OCI-M1 (cell line): ENCODE measurements at regions not wholly inside any gene's neighbourhood (a gene's known extent, or its start where the extent isn't known, plus 50 kb on each side); places are given as distances from the start of the nearest gene placed in this dataset.

Experiments
- DNase-seq: peaks from one replicate; lab custom pipeline; 2025; lab: John Stamatoyannopoulos, UW

- DNase-seq = no peak
Observed at GRCh38 chr6:138607478-138608433, 108.5 kb upstream of the NHSL1 start.

- DNase-seq = no peak
Observed at GRCh38 chr6:138608896-138609295, 109.6 kb upstream of the NHSL1 start.

- no peak for DNase-seq
Observed at GRCh38 chr6:138609801-138610430, 110.6 kb upstream of the NHSL1 start.

GRCh38 chr6:138610816-138611215 is 111.5 kb upstream of the NHSL1 start:
- no peak for DNase-seq

- no peak for DNase-seq
Observed at GRCh38 chr6:138614151-138614550, 114.9 kb upstream of the NHSL1 start.

GRCh38 chr6:138618168-138618567 is 118.9 kb upstream of the NHSL1 start:
- no peak for DNase-seq

- no peak for DNase-seq
Observed at GRCh38 chr6:138620630-138621029, 121.3 kb upstream of the NHSL1 start.

GRCh38 chr6:138622967-138623366 is 123.7 kb upstream of the NHSL1 start:
- DNase-seq = no peak

- DNase-seq = no peak
Observed at GRCh38 chr6:138631566-138631965, 132.3 kb upstream of the NHSL1 start.

- DNase-seq = no peak
Observed at GRCh38 chr6:138637822-138638221, 135.7 kb upstream of the CCDC28A start.

GRCh38 chr6:138638604-138639003 is 135.0 kb upstream of the CCDC28A start:
- no peak for DNase-seq

GRCh38 chr6:138640028-138640427 is 133.5 kb upstream of the CCDC28A start:
- DNase-seq = no peak

- DNase-seq = no peak
Observed at GRCh38 chr6:138643210-138643609, 130.4 kb upstream of the CCDC28A start.

GRCh38 chr6:138645976-138646640 is 127.5 kb upstream of the CCDC28A start:
- peak; percentile 15 for DNase-seq

GRCh38 chr6:138647006-138647405 is 126.6 kb upstream of the CCDC28A start:
- DNase-seq = no peak

- DNase-seq = no peak
Observed at GRCh38 chr6:138648127-138648526, 125.4 kb upstream of the CCDC28A start.

- DNase-seq = no peak
Observed at GRCh38 chr6:138651491-138651890, 122.1 kb upstream of the CCDC28A start.

GRCh38 chr6:138652824-138653223 is 120.7 kb upstream of the CCDC28A start:
- no peak for DNase-seq

GRCh38 chr6:138653435-138653834 is 120.1 kb upstream of the CCDC28A start:
- no peak for DNase-seq

- DNase-seq = peak; percentile 60
Observed at GRCh38 chr6:138654715-138655634, 118.6 kb upstream of the CCDC28A start.

- DNase-seq = peak; percentile 83
Observed at GRCh38 chr6:138655828-138656227, 117.7 kb upstream of the CCDC28A start.
